Natural killer cell (primary cell): ENCODE measurements at regions not wholly inside any gene's neighbourhood (a gene's known extent, or its start where the extent isn't known, plus 50 kb on each side); places are given as distances from the start of the nearest gene placed in this dataset.

Experiments used
- ATAC-seq, 3 donors: fragments of 150-1000 bp in 2 of 3; fragments of 200-7000 bp in 1 of 3; cut with Tn5 transposase; 1 replicate in 1 of 3; 2 replicates in 2 of 3; pipeline ENCODE4 v1.10.0; 2021; ENCODE audit warnings: mild to moderate bottlenecking in 2 of 3, moderate library complexity in 2 of 3
- DNase-seq, 2 donors: peaks; one replicate each; pipeline versions ENCODE4 v3.0.0 to v3.0.0-alpha.2; 2013 to 2021; ENCODE audit warnings: mixed read lengths in 1 of 2
- H3K27ac ChIP-seq: one replicate; pipeline ENCODE4 v1.5.1; 2013; ENCODE audit warnings: mild to moderate bottlenecking, low read length
- H3K27me3 ChIP-seq: one replicate; pipeline ENCODE4 v1.6.1; 2013; ENCODE audit warnings: low read length; ENCODE audit not compliant: control insufficient read depth, insufficient read depth
- H3K36me3 ChIP-seq: one replicate; pipeline ENCODE4 v1.6.1; 2013; ENCODE audit warnings: low read length; ENCODE audit not compliant: control insufficient read depth, insufficient read depth
- H3K4me1 ChIP-seq: one replicate; pipeline ENCODE4 v1.6.1; 2013; ENCODE audit warnings: low read length; ENCODE audit not compliant: control insufficient read depth, insufficient read depth
- H3K4me3 ChIP-seq: one replicate; pipeline ENCODE4 v1.5.1; 2013; ENCODE audit warnings: low read length
- H3K9me3 ChIP-seq: one replicate; pipeline ENCODE4 v1.6.1; 2013; ENCODE audit warnings: low read length; ENCODE audit not compliant: control insufficient read depth, insufficient read depth
- H3K27ac Mint-ChIP-seq, 2 donors: one replicate each; pipeline ENCODE4 v1.8.0; 2022; ENCODE audit warnings: mild to moderate bottlenecking in 2 of 2, mixed read lengths in 2 of 2, moderate library complexity in 1 of 2
- H3K27me3 Mint-ChIP-seq, 2 donors: one replicate each; pipeline ENCODE4 v1.8.0; 2022; ENCODE audit warnings: low read depth in 2 of 2, mixed read lengths in 2 of 2
- H3K36me3 Mint-ChIP-seq: one replicate; pipeline ENCODE4 v1.8.0; 2022; ENCODE audit warnings: mixed read lengths
- H3K4me1 Mint-ChIP-seq, 2 donors: one replicate each; pipeline ENCODE4 v1.8.0; 2022; ENCODE audit warnings: mixed read lengths in 2 of 2
- H3K4me3 Mint-ChIP-seq: one replicate; pipeline ENCODE4 v1.8.0; 2022; ENCODE audit warnings: mild to moderate bottlenecking, moderate library complexity, mixed read lengths
- H3K9me3 Mint-ChIP-seq, 2 donors: one replicate each; pipeline ENCODE4 v1.8.0; 2022; ENCODE audit warnings: mixed read lengths in 2 of 2
- CTCF ChIP-seq: fragments of 200-600 bp; IDR thresholded peaks from one replicate; pipeline ENCODE4 v1.8.0; 2022; ENCODE audit warnings: antibody characterized with exemption
- WGBS: methylation state at CpG from one replicate; pipeline ENCODE4 v1.1.7; 2013; ENCODE audit warnings: missing lambda C conversion rate; ENCODE audit not compliant: insufficient coverage; 5-methylcytosine and 5-hydroxymethylcytosine counted together
- intact Hi-C: fragments of 100-400 bp; cut with micrococcal nuclease; formaldehyde crosslinking; loops from one replicate; pipeline ENCODE4 v1.14.2; 2022

- Histone ChIP-seq H3K4me1 (no peaks in the 10 kb centered on the region), H3K27ac (no peak overlapping the region), H3K9me3 (no peaks in the 10 kb centered on the region), H3K4me3 (no peak overlapping the region), H3K27me3 (no peaks in the 10 kb centered on the region), H3K36me3 (no peaks in the 10 kb centered on the region)
- no peaks in the 10 kb centered on the region for H3K36me3 Mint-ChIP-seq
- intact Hi-C loops = no loop called here
- no peak overlapping the region for H3K27ac Mint-ChIP-seq
- 96% methylated on average over 9 of the region's 9 CpGs for WGBS
- no peaks in the 10 kb centered on the region for H3K27me3 Mint-ChIP-seq
- ATAC-seq (no peak), DNase-seq (no peak)
- H3K4me3 Mint-ChIP-seq = no peak overlapping the region
- peaks cover 0 to 6% of the 10 kb centered on the region in 2 donors for H3K4me1 Mint-ChIP-seq
- no peaks in the 10 kb centered on the region for H3K9me3 Mint-ChIP-seq
- TF ChIP-seq CTCF = no peak
Observed at GRCh38 chr13:99702687-99703319, 201.5 kb downstream of the TM9SF2 start.

GRCh38 chr13:99700468-99700867 is 199.2 kb downstream of the TM9SF2 start:
- H3K4me3 Mint-ChIP-seq = no peak overlapping the region
- H3K27ac ChIP-seq = no peak overlapping the region
- intact Hi-C loops = no loop called here
- no peaks in the 10 kb centered on the region for H3K4me1 ChIP-seq
- no peaks in the 10 kb centered on the region for H3K36me3 Mint-ChIP-seq
- no peak overlapping the region for H3K27ac Mint-ChIP-seq
- H3K4me3 ChIP-seq = no peak overlapping the region
- no peaks in the 10 kb centered on the region for H3K27me3 Mint-ChIP-seq
- no peak for TF ChIP-seq CTCF
- H3K9me3 Mint-ChIP-seq = no peaks in the 10 kb centered on the region
- 98% methylated on average over 4 of the region's 7 CpGs for WGBS
- DNase-seq (no peak), ATAC-seq (no peak)
- H3K27me3 ChIP-seq = no peaks in the 10 kb centered on the region
- H3K36me3 ChIP-seq = no peaks in the 10 kb centered on the region
- H3K9me3 ChIP-seq = no peaks in the 10 kb centered on the region
- H3K4me1 Mint-ChIP-seq = peaks cover 0 to 6% of the 10 kb centered on the region in 2 donors

- no peaks in the 10 kb centered on the region for H3K9me3 ChIP-seq
- no peak overlapping the region for H3K4me3 ChIP-seq
- no peak overlapping the region for H3K4me3 Mint-ChIP-seq
- H3K36me3 Mint-ChIP-seq = no peaks in the 10 kb centered on the region
- no peak for TF ChIP-seq CTCF
- H3K27me3 ChIP-seq = no peaks in the 10 kb centered on the region
- DNase-seq (no peak), ATAC-seq (no peak)
- no peak overlapping the region for H3K27ac ChIP-seq
- WGBS = 100% methylated on average over 3 of the region's 3 CpGs
- no peaks in the 10 kb centered on the region for H3K9me3 Mint-ChIP-seq
- H3K27ac Mint-ChIP-seq = no peak overlapping the region
- H3K4me1 Mint-ChIP-seq = peaks cover 0 to 6% of the 10 kb centered on the region in 2 donors
- H3K27me3 Mint-ChIP-seq = no peaks in the 10 kb centered on the region
- H3K36me3 ChIP-seq = no peaks in the 10 kb centered on the region
- intact Hi-C loops = no loop called here
- H3K4me1 ChIP-seq = no peaks in the 10 kb centered on the region
Observed at GRCh38 chr13:99698816-99699099, 197.5 kb downstream of the TM9SF2 start.
